SIG-M5 (cell line): ENCODE measurements at regions not wholly inside any gene's neighbourhood (a gene's known extent, or its start where the extent isn't known, plus 50 kb on each side); places are given as distances from the start of the nearest gene placed in this dataset.

Experiments used
- DNase-seq: peaks from one replicate; lab custom pipeline; 2025; lab: John Stamatoyannopoulos, UW

- no peak for DNase-seq
Observed at GRCh38 chr9:113787871-113788270, 88.2 kb upstream of the ZNF618 start.

GRCh38 chr9:113788616-113789330 lies 87.3 kb upstream of the ZNF618 start:
- DNase-seq: no peak

- DNase-seq: no peak
Observed at GRCh38 chr9:113790093-113790492, 86.0 kb upstream of the ZNF618 start.

- no peak for DNase-seq
Observed at GRCh38 chr9:113793558-113793957, 82.6 kb upstream of the ZNF618 start.

- DNase-seq: no peak
Observed at GRCh38 chr9:113794721-113795120, 81.4 kb upstream of the ZNF618 start.

- no peak for DNase-seq
Observed at GRCh38 chr9:113795811-113796392, 80.2 kb upstream of the ZNF618 start.

GRCh38 chr9:113796646-113797426 lies 79.3 kb upstream of the ZNF618 start:
- DNase-seq: no peak

GRCh38 chr9:113798062-113799030 lies 77.8 kb upstream of the ZNF618 start:
- no peak for DNase-seq

- no peak for DNase-seq
Observed at GRCh38 chr9:113800276-113800675, 75.8 kb upstream of the ZNF618 start.

GRCh38 chr9:113803811-113804589 lies 72.1 kb upstream of the ZNF618 start:
- no peak for DNase-seq

- no peak for DNase-seq
Observed at GRCh38 chr9:113805486-113806132, 70.5 kb upstream of the ZNF618 start.

GRCh38 chr9:113807173-113808061 lies 68.7 kb upstream of the ZNF618 start:
- no peak for DNase-seq

- DNase-seq: no peak
Observed at GRCh38 chr9:113808391-113809358, 67.4 kb upstream of the ZNF618 start.

GRCh38 chr9:113817171-113817570 lies 58.9 kb upstream of the ZNF618 start:
- no peak for DNase-seq

- no peak for DNase-seq
Observed at GRCh38 chr9:113818391-113818790, 57.7 kb upstream of the ZNF618 start.

GRCh38 chr9:113822315-113822714 lies 53.8 kb upstream of the ZNF618 start:
- DNase-seq: no peak

GRCh38 chr9:113823421-113823820 lies 52.7 kb upstream of the ZNF618 start:
- no peak for DNase-seq
